Loucy (cell line): ENCODE measurements at regions not wholly inside any gene's neighbourhood (a gene's known extent, or its start where the extent isn't known, plus 50 kb on each side); places are given as distances from the start of the nearest gene placed in this dataset.

Experiments used
- H2AFZ ChIP-seq: fragments of 200-600 bp; sonication (generic); 2 replicates; pipeline ENCODE4 v1.6.0; 2016; ENCODE audit warnings: antibody characterized with exemption, mild to moderate bottlenecking, low read length, moderate library complexity
- H3F3A ChIP-seq: fragments of 200-600 bp; 2 replicates; pipeline ENCODE4 v1.6.0; 2016; ENCODE audit warnings: antibody characterized with exemption, low read depth, mild to moderate bottlenecking
- H3K27me3 ChIP-seq: fragments of 200-600 bp; sonication (generic); 2 replicates; pipeline ENCODE4 v1.6.1; 2014; ENCODE audit warnings: low read length, mild to moderate bottlenecking; ENCODE audit not compliant: insufficient read depth, poor library complexity, severe bottlenecking
- H3K36me3 ChIP-seq: fragments of 200-600 bp; sonication (generic); 2 replicates; pipeline ENCODE4 v1.6.1; 2016; ENCODE audit warnings: low read length; ENCODE audit not compliant: insufficient read depth
- H3K4me1 ChIP-seq: fragments of 200-600 bp; sonication (generic); 2 replicates; pipeline ENCODE4 v1.5.1; 2014; ENCODE audit warnings: low read length, mild to moderate bottlenecking; ENCODE audit not compliant: insufficient read depth, poor library complexity, severe bottlenecking
- H3K4me2 ChIP-seq: fragments of 200-600 bp; sonication (generic); 2 replicates; pipeline ENCODE4 v1.6.0; 2014; ENCODE audit warnings: antibody characterized with exemption, low read length, low read depth, mild to moderate bottlenecking; ENCODE audit not compliant: poor library complexity, severe bottlenecking
- H3K4me3 ChIP-seq: fragments of 200-600 bp; sonication (generic); 2 replicates; pipeline ENCODE4 v1.5.1; 2014; ENCODE audit warnings: low read length, mild to moderate bottlenecking, mixed read lengths; ENCODE audit not compliant: poor library complexity, severe bottlenecking
- H3K79me2 ChIP-seq: fragments of 200-600 bp; sonication (generic); 2 replicates; pipeline ENCODE4 v1.6.1; 2014; ENCODE audit warnings: low read length; ENCODE audit not compliant: insufficient read depth
- H3K9ac ChIP-seq: fragments of 200-600 bp; sonication (generic); 2 replicates; pipeline ENCODE4 v1.6.0; 2014; ENCODE audit warnings: mild to moderate bottlenecking, low read depth, low read length, moderate library complexity; ENCODE audit not compliant: poor library complexity, severe bottlenecking
- H3K9me2 ChIP-seq: fragments of 200-600 bp; sonication (generic); replicated peaks from 2 replicates; pipeline ENCODE4 v1.6.1; 2016; ENCODE audit warnings: low read depth, low read length, mixed read lengths
- H3K9me3 ChIP-seq: fragments of 200-600 bp; sonication (generic); 2 replicates; pipeline ENCODE4 v1.6.1; 2014; ENCODE audit warnings: mild to moderate bottlenecking, antibody characterized with exemption, low read length, low read depth; ENCODE audit not compliant: insufficient read depth
- H4K20me1 ChIP-seq: fragments of 200-600 bp; sonication (generic); 2 replicates; pipeline ENCODE4 v1.6.0; 2014; ENCODE audit warnings: antibody characterized with exemption, low read length, mild to moderate bottlenecking; ENCODE audit not compliant: insufficient read depth, poor library complexity, severe bottlenecking
- CTCF ChIP-seq: fragments of 200-600 bp; sonication (generic); conservative IDR thresholded peaks from 2 replicates; pipeline ENCODE4 v1.5.1; 2014; ENCODE audit warnings: mild to moderate bottlenecking, antibody characterized with exemption, low read length
- EZH2phosphoT487 ChIP-seq: fragments of 200-600 bp; IDR thresholded peaks from 2 replicates; pipeline ENCODE4 v1.6.1; 2018; ENCODE audit warnings: antibody characterized with exemption, mild to moderate bottlenecking, moderate library complexity, borderline replicate concordance

DNA sequence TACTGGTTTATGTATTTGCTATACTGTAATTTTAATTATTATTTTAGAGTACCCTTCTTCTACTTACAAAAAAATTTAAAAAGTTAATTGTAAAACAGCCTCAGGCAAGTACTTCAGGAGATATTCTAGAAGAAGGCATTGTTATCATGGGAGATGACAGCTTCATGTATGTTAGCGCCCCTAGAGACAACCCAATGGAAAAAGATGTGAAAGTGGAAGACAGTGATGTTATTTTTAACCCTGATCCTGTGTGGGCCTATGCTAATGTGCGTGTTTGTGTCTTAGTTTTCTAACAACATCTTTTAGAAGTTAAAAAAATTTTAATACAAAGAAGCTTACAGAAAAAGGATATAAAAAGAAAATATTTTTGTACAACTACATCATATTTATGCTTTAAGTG, 205.0 kb downstream of the FAM76B start:
- Histone ChIP-seq H4K20me1 (no peaks in the 10 kb centered on the region), H2AFZ (no peak overlapping the region), H3K4me1 (no peaks in the 10 kb centered on the region), H3F3A (no peaks in the 10 kb centered on the region), H3K9ac (no peak overlapping the region), H3K9me3 (no peaks in the 10 kb centered on the region), H3K36me3 (no peaks in the 10 kb centered on the region), H3K4me3 (no peak overlapping the region), H3K27me3 (no peaks in the 10 kb centered on the region), H3K9me2 (no peaks in the 10 kb centered on the region), H3K4me2 (no peak overlapping the region), H3K79me2 (no peaks in the 10 kb centered on the region)
- TF ChIP-seq CTCF (0 out of 2 replicates have a peak, but pooled peaks have one; percentile 15), EZH2phosphoT487 (no peak)

- Histone ChIP-seq H3K4me3 (no peak overlapping the region), H3K79me2 (no peaks in the 10 kb centered on the region), H2AFZ (no peak overlapping the region), H3K4me2 (no peak overlapping the region), H3K4me1 (no peaks in the 10 kb centered on the region), H4K20me1 (no peaks in the 10 kb centered on the region), H3F3A (no peaks in the 10 kb centered on the region), H3K36me3 (no peaks in the 10 kb centered on the region), H3K27me3 (no peaks in the 10 kb centered on the region), H3K9ac (no peak overlapping the region), H3K9me3 (no peaks in the 10 kb centered on the region), H3K9me2 (no peaks in the 10 kb centered on the region)
- TF ChIP-seq EZH2phosphoT487 (no peak), CTCF (no peak)
Measured at GRCh38 chr11:95584180-95584579, 205.4 kb downstream of the FAM76B start.

- Histone ChIP-seq H3F3A (no peaks in the 10 kb centered on the region), H4K20me1 (no peaks in the 10 kb centered on the region), H3K9ac (no peak overlapping the region), H3K4me1 (no peaks in the 10 kb centered on the region), H3K9me2 (no peaks in the 10 kb centered on the region), H3K9me3 (no peaks in the 10 kb centered on the region), H3K27me3 (no peaks in the 10 kb centered on the region), H2AFZ (no peak overlapping the region), H3K79me2 (no peaks in the 10 kb centered on the region), H3K4me3 (no peak overlapping the region), H3K4me2 (no peak overlapping the region), H3K36me3 (no peaks in the 10 kb centered on the region)
- TF ChIP-seq CTCF: no peak
- TF ChIP-seq EZH2phosphoT487: no peak
Measured at GRCh38 chr11:95577716-95578460, 211.7 kb downstream of the FAM76B start.
